ENCODE measurements at regions not wholly inside any gene's neighbourhood (a gene's known extent, or its start where the extent isn't known, plus 50 kb on each side); places are given as distances from the start of the nearest gene placed in this dataset.

DNA sequence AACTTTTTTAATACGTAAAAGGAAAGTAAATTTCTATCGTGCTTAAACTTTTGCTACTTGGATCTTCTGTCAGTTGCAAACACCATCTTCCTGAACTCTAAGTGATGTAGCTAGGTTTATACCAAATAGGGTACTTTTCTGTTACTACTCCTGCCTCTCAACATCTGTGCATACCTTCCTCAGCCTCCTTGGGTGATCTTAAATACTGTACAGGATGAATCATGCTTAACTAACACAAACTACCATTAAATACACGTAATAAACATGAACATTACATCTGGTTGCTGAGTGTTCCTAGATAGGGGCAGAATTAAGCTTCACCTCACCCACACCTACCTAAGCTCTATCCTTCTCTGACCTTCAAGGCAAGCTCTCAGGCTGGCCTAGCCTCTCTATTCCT is 398.0 kb downstream of the TXNL1 start:
- H3K4me3 ChIP-seq: no peak overlapping the region
- intact Hi-C loops (cut with DNase I, micrococcal nuclease): no loop called here
- ATAC-seq: no peak
- TF ChIP-seq, protein P1, sequence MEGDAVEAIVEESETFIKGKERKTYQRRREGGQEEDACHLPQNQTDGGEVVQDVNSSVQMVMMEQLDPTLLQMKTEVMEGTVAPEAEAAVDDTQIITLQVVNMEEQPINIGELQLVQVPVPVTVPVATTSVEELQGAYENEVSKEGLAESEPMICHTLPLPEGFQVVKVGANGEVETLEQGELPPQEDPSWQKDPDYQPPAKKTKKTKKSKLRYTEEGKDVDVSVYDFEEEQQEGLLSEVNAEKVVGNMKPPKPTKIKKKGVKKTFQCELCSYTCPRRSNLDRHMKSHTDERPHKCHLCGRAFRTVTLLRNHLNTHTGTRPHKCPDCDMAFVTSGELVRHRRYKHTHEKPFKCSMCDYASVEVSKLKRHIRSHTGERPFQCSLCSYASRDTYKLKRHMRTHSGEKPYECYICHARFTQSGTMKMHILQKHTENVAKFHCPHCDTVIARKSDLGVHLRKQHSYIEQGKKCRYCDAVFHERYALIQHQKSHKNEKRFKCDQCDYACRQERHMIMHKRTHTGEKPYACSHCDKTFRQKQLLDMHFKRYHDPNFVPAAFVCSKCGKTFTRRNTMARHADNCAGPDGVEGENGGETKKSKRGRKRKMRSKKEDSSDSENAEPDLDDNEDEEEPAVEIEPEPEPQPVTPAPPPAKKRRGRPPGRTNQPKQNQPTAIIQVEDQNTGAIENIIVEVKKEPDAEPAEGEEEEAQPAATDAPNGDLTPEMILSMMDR (IDR thresholded peaks at IDR 0.05): no peak
- no peaks in the 10 kb centered on the region for H3K4me1 ChIP-seq (ENCODE audit: low read depth)
- H3K9me3 ChIP-seq: no peaks in the 10 kb centered on the region
- H3K36me3 ChIP-seq (ENCODE audit: low read depth): no peaks in the 10 kb centered on the region
- no peak for DNase-seq

DNA sequence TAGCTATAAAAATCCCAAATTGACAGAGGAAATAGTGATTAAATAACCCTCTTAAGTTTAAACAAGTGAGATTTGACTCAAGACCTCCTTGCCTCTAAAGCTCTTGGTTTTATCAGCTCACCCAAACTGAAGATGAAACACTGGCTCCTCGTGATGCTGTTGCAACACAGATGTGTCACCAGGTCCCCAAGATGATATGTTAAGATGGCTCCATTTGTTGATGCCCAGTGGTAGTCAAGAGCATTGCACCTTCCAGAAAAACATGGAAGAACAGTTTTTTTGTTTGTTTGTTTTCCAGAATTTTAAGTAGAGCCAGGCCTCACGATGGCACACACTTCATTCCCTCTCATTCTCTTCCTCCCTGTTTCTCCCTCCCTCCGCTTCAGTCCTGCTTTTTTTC is 399.8 kb downstream of the TXNL1 start:
- Histone ChIP-seq H3K9me3 (no peaks in the 10 kb centered on the region), H3K36me3 (ENCODE audit: low read depth) (no peaks in the 10 kb centered on the region), H3K4me3 (no peak overlapping the region), H3K4me1 (ENCODE audit: low read depth) (no peaks in the 10 kb centered on the region)
- no peak for ATAC-seq
- TF ChIP-seq, protein P1 (IDR thresholded peaks at IDR 0.05): no peak
- DNase-seq: no peak
- intact Hi-C loops (cut with DNase I, micrococcal nuclease): no loop called here

DNA sequence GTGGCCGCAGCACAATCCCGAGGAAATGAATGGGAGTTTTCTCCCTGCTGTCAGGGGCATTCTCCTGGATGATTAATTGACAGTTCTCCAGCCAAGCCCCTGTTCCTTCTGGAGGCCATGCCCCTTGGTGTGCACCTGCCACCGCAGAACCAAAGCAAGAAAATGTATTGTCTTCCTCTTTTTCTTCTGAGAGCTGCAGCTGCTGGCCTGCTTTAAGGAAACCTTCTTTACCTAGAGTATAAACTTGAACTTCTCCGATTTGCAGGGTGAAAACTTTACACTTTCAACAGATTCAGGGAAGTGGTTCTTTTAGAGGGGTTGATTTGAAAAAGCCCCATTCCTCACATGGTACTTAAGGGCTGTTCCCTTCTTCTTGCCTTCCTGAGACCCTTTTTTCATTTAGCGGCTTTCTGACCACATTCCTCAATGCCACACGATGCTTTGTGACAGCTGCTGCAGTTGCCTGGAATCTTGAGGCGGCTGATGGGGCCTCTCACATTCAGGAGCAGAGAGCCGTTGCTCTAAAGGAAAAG is 402.8 kb downstream of the TXNL1 start:
- H3K36me3 ChIP-seq (ENCODE audit: low read depth): no peaks in the 10 kb centered on the region
- TF ChIP-seq, protein P1 (IDR thresholded peaks at IDR 0.05): no peak
- peaks cover under 1% of the 10 kb centered on the region for H3K9me3 ChIP-seq
- H3K4me1 ChIP-seq (ENCODE audit: low read depth): no peaks in the 10 kb centered on the region
- no peak overlapping the region for H3K4me3 ChIP-seq
- ATAC-seq (peak; percentile 50), DNase-seq (no peak)
- intact Hi-C loops (cut with DNase I, micrococcal nuclease): no loop called here

DNA sequence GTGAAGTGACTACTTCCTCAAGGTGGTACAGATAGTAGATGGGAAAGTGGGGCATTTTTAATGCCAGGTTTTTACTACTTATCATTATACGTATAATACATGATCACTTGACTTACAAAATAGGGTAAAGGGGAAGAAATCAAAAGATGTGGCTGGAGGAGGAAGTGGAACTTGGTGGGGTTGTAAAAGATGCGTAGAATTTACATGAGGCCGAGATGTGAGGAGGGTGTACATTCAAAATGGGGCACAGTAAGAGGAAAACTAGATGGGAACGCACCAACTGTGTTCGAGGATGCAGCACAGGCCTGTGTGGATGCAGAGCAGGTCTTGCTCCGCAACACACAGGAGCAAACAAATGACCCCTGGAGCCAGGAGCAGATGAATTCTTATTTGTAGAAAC is 403.3 kb downstream of the TXNL1 start:
- Histone ChIP-seq H3K9me3 (peaks cover 3% of the 10 kb centered on the region), H3K4me3 (no peak overlapping the region), H3K36me3 (ENCODE audit: low read depth) (no peaks in the 10 kb centered on the region), H3K4me1 (ENCODE audit: low read depth) (no peaks in the 10 kb centered on the region)
- intact Hi-C loops (cut with DNase I, micrococcal nuclease): no loop called here
- ATAC-seq: no peak
- no peak for DNase-seq
- TF ChIP-seq, protein P1 (IDR thresholded peaks at IDR 0.05): no peak

DNA sequence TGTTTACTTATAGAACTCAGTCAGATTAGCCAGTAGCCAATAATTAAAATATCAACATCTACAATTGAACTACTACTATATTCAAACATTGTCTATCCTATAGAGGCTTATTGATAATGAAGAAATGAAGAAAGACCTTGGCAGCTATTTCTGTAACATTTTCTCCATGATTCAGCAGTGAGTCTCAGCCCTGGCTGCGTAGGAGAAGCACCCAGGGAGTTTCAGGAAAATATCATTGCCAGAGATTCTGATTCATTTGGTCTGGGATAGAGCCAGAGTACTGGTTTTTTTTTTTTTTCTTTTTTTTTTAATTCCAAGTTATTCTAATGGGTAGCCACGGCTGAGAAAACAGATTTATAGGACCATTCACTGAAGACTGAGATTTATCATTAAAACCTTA is 404.8 kb downstream of the TXNL1 start:
- intact Hi-C loops (cut with DNase I, micrococcal nuclease): no loop called here
- TF ChIP-seq, protein P1 (IDR thresholded peaks at IDR 0.05): no peak
- peaks cover 3% of the 10 kb centered on the region for H3K9me3 ChIP-seq
- H3K4me3 ChIP-seq: no peak overlapping the region
- no peaks in the 10 kb centered on the region for H3K4me1 ChIP-seq (ENCODE audit: low read depth)
- H3K36me3 ChIP-seq (ENCODE audit: low read depth): no peaks in the 10 kb centered on the region
- no peak for DNase-seq
- ATAC-seq: no peak

DNA sequence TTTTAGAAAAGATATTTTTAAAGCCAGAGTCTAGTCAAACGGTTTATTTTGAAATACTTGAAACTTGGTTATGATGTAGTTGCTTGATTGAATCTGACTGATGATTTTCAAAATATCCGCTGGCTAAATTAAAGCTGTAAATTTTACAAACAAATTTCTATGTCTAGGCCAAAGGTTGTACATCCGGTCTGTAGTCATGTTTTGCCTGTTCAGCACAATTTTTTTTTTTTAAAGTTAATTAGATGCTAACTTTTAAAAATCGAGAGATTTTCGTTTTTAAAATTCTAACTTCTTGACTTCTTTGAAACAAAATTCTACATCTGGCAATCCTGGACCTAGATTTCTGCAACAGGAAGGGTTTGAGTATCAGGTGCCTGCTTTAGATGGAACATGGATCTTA is 412.4 kb downstream of the TXNL1 start:
- no peaks in the 10 kb centered on the region for H3K36me3 ChIP-seq (ENCODE audit: low read depth)
- intact Hi-C loops (cut with DNase I, micrococcal nuclease): no loop called here
- TF ChIP-seq, protein P1 (IDR thresholded peaks at IDR 0.05): no peak
- ATAC-seq: no peak
- H3K9me3 ChIP-seq: peaks cover 3% of the 10 kb centered on the region
- H3K4me1 ChIP-seq (ENCODE audit: low read depth): no peaks in the 10 kb centered on the region
- no peak overlapping the region for H3K4me3 ChIP-seq
- no peak for DNase-seq

Data from mucosa of descending colon (tissue), 3 donors.